Kidney glomerular epithelial cell (primary cell): ENCODE measurements at regions not wholly inside any gene's neighbourhood (a gene's known extent, or its start where the extent isn't known, plus 50 kb on each side); places are given as distances from the start of the nearest gene placed in this dataset.

ENCODE experiments used
- DNase-seq: peaks from one replicate; lab custom pipeline; 2025; lab: John Stamatoyannopoulos, UW

DNA sequence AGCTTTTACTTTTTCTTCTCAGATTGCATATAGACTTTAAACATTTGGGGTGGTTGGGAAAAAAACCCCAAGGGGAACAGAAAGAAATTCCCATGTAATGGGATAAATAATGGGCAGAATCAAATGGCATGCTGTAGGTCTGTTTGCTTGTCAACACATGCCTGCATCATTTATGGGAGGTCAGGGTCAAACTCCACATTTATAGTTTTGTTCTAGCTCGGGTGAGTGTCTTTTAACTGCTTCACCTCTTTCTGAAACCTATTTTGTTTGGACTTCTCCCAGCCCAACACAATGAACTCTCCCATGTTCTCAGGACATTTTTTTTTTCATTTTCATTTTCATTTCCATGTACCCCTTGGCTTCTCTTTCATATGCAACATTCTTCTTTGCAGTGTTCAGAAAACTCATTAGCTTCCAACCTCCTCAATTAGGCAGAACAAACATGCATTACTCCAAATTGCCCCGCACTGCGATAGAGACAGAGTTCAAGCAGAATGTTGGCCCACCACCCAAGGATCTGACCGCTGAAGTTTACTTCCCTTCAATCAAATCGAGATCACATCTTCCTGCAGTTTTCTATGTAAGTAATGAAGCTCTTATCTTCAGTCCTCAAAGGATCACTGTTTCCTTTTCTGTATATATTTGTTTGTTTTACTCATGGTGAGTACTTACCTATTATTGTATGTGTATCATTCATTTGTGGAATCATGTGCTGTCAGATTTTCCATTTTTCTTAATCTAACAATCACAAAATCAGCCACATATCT is 354.6 kb downstream of the ZSWIM6 start:
- DNase-seq: no peak

DNA sequence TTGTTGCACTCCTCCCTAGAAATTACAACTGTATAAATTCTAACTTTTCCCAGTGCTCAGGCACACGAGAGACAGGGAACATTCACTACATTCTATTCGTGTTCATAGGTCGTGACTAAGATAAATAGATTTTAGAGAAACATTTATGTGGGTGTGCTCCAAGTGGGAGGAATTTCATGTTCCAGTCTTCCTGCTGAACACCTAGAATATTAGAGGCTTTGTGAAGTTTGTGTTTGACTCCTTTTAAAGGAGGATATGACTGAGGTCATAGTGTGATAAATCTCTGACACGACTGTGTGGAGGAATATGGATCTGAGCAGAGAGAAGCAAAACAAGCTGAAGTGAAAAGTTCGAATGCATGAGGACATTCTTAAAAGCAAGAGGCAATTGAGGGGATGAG is 355.3 kb downstream of the ZSWIM6 start:
- peak; percentile 39 for DNase-seq

DNA sequence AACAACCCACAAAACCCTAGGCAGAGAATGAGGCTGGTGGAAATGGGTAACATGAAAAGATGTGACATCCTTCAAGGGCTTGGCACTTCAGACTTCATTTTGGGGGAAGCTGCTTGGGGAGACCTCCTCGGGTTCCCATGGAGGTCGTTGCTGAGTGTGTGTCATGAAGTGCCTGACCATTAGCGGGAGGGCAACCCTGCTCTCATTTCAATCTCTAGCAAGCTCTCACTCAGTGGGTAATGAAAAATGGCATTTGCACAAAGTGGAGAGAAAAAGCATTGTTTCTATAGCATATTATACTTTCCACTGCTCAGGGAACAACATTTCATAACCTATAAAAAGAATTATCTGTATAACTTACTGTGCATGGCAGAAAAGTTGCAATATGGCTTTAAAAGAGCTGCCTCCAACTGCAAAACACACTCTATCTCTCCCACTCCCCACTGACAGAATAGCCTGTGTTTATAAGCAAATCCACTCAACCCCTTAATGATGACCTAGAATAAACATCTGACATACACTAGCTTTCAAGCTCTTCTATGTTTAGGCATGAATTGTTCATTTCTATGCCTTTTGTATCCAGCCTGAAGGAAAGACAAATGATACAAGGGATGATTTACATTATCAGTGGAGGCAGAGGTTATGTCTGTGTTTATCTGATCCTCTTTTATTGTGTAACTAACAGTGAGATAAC is 357.2 kb downstream of the ZSWIM6 start:
- no peak for DNase-seq

DNA sequence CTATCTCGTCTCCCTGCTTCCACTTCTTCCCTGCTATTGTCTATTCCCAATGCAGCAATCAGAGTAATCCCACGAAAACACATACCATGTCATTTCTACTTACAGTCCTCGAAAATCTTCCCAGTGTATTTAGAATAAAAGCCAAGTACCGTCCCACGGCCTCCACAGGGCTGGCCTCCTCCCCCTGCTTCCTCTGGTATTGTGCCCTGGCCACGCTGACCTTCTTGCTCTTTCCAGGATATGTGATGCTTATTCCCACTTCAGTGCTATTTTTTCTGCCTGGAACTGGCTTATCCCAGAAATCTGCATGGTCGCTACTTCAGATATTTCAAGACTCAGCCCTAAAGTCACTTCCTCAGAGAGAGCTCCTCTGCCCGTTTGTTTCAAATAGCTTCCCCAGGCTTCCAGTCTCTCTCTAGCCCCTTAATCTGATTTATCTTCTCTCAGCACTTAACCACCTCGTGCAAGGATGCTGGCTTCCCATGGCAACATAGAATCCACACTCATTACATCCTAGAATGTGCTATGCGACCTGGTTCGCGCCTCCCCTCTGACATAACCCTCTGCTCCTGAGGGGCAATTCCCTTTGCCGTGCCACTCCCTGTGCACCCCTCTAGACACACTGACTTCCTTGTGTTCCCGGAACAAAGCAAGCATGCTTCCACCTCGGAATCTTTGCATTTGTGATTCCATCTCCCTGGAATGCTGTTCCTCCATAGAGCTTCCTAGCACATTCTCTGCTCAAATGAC is 365.9 kb downstream of the ZSWIM6 start:
- no peak for DNase-seq

DNA sequence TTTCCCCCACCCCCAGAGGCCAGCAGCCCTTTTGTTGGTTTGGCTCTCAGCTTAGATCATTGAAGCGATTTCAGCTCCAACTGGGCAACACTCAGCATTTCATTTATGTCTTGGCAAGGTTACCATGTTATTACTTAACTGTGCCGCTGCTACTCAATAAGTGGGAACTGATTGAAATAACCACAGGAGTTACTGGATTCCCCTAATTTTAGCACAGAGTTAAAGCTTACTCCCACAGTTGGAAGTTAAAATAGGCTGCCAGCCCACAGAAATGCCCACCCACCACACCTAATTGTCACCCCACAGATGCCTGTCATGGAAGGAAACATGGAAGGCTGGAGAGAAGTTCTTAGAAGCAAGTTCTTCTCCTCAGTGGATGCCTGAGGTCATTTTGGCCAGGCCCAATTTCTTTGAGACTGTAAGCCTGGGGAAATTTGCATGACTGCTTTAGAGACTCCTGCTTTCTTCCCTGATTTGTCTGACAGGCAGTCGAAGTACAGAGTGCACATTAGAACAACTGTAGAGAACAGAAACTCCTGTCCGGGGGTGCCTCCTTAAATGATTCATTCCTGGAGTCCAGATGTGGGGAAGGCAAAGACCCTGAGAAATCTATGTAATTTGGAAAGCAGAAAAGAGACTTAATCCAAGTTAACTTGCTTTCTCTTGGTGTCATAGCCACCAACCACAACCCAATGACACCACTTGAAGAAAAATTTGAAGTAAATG is 370.0 kb downstream of the ZSWIM6 start:
- DNase-seq: no peak

DNA sequence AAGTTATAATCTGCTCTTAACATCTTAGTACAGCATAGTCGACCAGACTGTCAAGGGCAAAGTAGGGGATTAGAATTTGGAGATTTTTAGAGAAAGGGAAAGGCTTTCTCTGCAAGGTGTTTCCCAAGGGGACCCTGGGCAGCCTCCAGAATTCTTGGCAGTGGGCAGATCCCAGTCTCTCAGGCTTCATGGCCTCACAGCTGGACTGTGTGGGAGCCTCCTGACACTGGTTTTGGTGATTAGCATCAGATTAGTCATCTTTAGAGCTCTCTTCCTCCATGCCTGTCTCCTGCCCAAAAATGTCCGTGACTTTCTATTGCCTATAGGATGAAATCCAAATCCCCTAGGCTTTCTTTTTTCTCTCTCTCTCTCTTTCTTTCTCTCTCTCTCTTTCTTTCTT is 370.7 kb downstream of the ZSWIM6 start:
- DNase-seq: no peak

DNA sequence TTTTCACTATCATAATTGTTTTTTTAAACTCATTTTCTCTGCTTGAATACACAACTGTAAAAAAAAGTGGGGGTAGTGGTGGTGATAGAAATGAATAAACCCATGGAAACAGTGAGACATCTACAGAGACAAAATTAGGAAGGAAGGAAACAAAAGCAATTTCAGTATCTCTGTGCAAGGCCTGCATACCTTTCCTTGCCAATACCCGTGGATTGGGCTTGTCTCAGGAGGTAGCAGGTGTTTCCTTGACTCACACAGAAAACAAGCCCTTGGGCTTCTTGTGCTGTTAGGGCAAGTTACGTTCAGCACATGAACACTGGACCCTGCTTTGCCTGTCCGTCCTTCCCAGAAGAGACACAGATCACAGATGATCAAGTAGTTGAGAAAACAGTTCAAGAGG is 372.2 kb downstream of the ZSWIM6 start:
- no peak for DNase-seq

DNA sequence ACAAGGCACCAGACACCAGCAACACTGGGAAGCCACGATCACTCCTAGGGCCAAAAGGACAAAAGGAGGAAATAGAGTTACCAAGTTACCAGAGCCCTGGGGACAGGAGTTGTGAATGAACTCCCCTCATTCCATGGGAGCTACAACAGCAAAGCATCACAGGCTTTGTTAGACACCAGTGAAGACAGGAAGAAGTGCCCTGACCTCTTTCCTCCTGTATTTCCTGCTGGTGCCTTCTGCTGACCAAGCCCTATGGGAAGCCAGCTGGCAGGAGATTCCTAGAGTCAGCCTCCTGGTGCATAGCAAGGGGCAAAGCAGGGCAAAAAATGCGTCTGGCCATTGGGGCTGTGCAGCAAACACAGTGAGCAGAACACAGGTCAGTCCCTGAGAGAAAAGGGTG is 374.7 kb downstream of the ZSWIM6 start:
- DNase-seq: no peak

DNA sequence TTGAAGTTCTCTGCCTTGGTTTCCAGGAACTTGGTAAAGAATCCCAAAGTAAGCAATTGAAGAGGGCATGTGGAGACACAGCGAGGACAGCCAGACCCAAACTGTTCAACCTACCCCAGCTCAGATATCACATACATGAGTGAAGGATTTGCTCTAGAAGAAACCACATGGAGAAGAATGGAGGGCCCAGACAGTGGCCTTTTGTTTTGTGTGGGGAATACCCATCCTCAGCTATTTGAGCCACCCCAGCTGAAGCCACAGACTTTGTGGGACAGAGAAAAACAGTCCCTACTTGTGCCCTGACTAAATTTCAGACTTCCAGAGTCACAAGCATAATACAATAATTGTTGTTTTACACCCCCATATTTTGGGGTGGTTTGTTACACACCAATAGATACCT is 387.1 kb downstream of the ZSWIM6 start:
- DNase-seq: no peak

DNA sequence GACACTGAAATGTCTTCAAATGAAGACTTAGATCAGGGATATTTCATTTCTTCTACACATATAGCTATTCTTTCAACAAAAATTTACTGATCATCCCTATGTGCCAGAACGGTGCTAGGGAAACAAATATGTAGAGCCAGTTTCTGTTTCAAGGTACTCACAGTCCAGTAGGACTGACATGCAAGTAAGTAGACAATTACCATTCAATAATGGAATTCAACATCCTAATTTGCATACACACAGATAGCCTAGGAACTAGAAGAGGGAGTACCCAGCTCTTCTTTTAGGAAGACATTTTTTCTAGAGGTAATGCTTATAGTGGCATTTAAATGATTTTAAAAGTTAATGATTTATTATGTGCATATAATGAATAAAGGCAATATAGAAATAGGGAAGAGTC is 388.8 kb downstream of the ZSWIM6 start:
- DNase-seq: no peak

DNA sequence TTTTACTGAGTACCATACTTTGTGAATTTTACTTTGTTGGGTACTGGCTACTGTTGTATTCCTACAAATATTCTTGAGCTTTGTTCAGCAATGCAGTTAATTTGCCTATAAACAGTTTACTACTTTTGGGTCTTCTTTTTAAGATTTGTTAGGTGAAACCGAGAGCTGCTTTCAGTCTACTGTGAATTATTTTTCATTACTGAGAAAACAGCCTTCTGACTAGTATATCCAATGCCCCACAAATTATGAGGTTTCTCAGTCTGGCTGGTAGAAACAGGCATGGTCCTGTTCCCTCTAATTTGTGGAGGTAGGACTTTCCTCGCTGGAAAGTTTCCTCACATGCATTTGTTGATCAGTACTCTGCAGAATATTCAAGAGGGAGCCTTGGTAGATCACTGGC is 392.0 kb downstream of the ZSWIM6 start:
- DNase-seq: no peak

DNA sequence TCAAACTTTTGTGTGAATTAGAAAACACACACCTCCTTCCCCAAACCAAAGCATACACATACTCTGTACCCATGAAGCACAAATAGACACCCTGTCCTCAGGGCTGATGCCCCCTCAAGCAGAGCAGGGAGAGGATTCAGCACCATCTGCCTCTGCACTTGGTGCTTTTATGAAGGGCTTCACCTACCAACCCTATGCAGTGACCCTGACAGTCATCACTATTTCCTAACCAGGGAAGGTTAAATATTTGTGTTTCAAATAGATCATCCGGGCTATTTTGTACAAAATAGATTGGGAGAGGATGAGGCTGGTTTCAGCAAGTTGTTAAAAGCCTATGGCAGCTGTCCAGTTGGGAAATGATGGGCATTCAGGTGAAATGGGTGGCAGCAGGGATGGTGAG is 396.2 kb downstream of the ZSWIM6 start:
- no peak for DNase-seq

DNA sequence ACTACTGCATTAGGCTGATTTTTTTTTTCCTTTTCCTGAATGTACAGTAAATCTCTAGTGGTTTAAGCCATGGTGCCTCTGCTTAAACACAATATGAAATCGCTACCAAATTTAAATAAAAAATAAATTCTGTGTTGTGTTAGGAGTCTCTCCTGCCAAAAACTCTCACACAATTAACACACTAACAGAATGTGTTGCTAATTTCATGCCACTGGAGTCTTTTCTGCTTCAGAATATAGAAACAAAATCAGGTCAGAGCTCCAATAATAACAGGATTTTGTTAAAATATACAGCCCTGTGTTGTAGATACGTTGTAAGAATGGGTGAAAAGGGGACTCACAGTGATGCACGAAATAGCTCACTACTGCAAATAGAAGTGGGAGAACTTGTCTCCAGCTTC is 398.8 kb downstream of the ZSWIM6 start:
- no peak for DNase-seq

DNA sequence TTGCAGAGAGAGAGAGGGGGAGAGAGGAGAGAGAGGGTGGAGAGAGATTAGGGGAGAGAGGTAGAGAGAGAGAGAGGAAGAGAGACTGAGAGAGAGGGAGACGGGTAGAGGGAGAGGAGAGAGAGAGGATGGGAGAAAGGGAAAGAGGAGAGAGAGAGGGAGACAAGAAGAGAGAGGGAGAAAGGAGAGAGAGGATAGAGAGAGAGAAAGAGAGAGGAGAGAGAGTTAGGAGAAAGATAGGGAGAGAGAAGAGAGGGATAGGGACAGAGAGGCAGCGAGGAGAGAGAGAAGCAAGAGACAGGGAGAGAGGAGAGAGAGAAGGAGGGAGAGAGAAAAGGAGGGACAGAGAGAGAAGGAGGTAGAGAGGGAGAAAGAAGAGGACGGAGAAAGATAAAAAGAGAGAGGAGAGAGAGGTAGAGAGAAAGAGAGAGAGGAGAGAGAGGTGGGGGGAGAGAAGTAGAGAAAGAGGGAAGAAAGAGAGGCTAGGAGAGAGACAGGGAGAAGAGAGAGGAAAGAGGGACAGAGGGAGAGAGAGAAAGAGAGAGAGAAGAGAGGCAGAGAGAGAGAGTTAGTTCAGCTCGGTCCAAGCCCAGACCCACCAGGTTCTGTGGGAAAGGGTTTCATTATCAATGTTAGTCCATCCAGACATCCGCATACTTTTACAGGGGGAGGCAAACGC is 399.3 kb downstream of the ZSWIM6 start:
- no peak for DNase-seq

DNA sequence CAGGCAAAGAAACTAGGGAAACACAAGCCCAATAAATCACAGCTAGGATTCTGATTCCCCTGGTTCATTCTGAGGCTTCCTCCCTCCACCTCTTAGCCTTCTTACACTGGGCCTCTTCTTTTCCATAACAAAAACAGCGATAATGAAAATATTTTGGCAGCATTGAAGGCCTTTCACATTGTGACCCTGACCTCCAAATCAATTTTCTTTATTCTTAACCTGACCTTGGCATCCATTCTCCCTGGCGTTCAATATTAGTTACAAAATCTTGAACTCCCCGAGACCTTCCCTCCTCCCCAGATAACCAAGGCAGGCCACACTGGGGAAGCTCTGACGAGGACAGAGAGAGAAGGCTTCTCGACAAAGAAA is 399.9 kb downstream of the ZSWIM6 start:
- DNase-seq: no peak

DNA sequence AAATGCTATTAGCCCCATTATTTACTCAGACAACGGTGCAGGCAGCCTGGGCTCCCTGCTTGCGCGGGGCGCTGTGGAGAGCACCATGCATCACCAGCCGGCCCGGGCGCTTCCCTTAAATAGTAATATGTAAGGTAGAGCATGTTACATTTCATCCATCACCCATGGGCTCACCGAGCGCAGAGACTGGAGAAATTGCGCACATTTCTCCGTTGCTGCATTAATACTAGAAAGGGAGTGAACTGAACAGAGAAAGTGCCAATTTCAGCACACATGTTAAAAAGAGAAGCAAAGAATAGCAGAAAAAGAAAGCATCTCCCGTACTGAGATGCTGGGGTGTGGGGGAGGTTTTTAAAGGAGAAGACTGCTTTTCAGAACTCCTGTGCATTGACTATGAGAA is 400.3 kb downstream of the ZSWIM6 start:
- DNase-seq: no peak

DNA sequence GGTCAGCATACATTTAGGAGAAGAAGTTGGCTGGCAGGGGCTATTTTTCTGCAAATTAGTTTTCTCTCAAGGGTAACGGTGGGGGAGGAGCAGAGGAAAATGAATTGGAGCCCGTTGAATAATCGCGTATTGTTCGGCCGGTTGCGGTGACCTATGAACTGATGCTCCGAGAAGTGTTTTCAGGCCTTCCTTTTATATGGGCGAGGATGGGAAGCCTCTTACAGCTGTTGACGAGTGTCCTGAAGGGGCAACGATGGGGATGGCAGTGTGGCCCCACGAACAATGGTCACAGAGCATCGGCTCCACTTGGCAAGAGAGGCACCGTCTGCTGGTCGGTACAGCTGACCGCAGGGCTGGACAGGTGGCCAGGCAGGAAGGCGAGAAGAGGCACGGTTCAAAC is 400.7 kb downstream of the ZSWIM6 start:
- no peak for DNase-seq

DNA sequence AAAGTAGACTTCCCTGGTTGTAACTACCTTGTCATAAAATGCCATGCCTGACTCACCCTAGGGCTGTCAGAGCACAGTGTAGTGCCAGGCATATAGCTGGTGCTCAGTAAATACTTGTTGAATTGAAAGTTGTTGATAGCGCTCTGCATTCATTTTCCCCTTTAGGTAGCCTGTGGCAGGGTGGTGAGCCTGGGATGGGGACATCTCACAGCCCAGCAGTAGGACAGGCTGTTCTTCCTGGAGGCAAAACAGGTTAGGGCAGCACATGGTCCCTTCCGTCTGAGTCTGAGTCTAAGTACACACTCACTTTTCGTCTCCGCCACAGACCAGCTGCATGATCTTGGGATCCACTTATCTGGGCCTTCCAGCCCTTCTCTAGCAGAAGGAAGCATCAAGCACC is 401.9 kb downstream of the ZSWIM6 start:
- DNase-seq: no peak

DNA sequence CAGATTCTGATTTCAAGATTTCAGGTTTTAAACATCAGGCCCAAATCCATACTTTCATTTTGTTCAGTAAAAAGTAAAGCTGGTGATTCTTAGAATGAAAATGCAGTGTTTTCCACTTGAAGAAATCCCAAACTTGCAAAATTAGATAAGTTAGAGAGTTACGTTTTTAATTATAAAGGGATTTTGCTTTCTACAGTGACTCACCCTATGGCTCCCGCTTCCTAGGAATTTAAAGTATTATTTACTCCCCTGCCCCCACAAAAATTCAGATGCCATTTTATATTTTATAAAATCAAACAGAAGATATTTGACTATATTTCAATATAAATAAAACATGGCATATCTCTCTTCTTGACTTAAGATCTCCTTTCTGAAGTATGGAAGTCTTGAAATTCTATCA is 402.9 kb downstream of the ZSWIM6 start:
- peak; percentile 15 for DNase-seq

DNA sequence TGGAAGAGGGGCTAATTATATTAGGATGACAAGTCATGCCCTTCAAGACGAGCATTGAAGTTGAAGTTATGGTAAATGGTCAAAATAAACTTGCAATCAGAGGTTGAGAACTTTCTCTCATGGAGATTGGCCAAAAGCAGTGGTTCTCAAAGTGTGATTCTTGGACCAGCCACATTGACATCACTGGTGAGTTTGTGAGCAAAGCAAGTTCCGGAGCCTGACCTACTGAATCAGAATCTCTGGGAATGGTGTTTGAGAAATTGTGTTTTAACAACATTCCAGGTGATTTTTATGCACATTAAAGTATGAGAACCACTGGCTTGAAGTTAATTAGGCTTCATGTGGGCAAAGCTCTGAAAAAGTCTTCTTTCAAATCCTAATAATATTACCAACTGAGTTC is 403.5 kb downstream of the ZSWIM6 start:
- no peak for DNase-seq

DNA sequence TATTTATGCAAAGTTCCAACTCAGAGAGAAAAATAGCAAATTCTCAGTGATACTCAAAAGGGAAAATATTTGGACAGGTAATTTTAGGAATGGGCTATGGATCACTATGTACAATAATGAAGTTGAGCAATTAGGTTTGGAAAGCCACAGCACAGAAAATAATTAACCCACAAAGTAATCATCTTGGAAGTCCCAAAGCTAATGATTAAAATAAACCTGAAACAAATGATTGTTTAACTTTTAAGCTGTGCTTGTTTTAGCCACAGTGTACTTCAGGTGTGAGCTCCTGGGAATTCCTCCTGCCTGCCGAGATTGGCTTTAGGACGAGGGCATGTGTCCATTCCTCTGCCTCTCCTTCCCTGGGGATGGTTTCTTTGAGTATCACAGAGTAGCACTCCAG is 403.9 kb downstream of the ZSWIM6 start:
- DNase-seq: peak; percentile 26
